HG03066 (cell line): ENCODE measurements at regions not wholly inside any gene's neighbourhood (a gene's known extent, or its start where the extent isn't known, plus 50 kb on each side); places are given as distances from the start of the nearest gene placed in this dataset.

ENCODE experiments used
- ATAC-seq: cut with Tn5 transposase; IDR thresholded peaks from one replicate; pipeline ENCODE4 v1.9.1; 2021; ENCODE audit warnings: low read depth; ENCODE audit not compliant: unreplicated experiment

DNA sequence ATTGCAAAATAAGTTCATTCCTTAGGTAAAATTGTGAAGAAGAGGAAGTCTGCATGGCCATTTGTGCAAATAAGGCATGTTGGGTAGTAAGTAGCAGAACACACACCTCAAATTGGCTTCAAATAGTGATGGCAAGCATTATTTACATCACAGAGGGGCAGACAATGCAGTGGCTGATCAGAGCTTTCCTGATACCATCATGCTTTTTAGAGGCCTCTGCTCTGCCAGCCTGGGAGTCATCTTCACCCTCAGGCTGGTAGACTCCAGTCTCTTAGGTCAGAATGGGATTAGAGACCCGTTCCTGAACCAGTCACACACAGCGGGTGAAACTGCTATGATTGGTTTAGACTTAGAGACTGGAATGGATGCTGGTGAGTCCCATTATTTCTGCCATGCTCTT, 396.0 kb upstream of the MCTP2 start:
- ATAC-seq, result no peak

DNA sequence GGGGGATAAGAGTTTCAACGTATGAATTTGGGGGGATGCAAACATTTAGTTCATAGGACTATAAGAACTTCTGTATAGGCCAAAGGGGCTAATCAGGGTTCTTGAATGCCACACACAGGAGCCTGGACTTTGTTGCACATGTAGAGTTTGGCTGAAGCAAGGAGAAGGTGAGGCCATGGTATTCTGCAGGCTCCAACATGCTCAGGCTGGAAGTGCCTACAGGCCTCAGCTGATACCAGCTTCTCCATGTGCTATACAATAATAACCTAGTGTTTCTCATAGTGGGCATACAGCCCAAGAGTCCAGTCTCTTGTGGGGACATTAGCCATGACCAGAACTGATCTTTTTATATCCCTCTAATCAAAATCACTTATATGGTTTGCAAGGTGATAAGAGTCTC, 399.7 kb upstream of the MCTP2 start:
- ATAC-seq, result no peak

DNA sequence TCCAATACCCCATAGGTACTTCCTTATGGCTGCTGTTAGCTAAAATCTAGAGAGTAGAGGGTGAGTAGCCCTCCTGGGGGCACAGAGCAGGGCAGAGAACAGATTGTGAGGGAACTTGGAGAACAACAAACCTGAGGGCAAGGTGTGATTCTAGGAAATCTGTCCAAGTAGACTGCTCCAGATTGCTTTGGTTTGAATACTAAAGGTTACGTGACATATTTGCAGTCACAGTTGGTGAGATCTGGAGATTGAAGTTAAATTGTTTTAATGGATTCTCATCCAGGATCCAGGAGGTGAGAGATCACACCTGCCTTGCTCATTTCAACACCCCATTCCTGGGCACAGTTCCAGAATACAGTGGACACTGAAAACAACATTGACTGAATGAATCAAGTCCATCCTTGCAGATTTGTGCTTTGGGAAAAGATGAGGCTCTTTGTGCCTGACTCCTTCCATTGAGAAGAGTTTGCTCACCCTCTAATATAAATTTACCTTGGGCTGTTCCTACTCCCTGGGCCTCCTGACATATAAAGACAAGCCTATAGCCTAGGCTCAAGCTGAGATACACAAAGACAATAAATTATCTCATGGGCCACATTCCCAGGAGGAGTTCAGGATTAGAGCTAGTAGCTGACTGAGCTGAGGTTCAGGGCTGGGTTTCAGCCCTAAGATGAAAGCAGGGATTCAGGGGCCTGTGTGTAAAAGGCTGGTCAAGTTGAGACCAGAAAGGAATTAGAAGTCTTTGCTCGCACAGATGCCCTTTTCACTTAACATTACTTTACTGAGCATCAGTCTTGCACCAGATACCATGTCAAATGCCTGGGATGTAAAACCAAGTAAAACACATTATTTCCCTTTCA, 400.9 kb upstream of the MCTP2 start:
- no peak for ATAC-seq

DNA sequence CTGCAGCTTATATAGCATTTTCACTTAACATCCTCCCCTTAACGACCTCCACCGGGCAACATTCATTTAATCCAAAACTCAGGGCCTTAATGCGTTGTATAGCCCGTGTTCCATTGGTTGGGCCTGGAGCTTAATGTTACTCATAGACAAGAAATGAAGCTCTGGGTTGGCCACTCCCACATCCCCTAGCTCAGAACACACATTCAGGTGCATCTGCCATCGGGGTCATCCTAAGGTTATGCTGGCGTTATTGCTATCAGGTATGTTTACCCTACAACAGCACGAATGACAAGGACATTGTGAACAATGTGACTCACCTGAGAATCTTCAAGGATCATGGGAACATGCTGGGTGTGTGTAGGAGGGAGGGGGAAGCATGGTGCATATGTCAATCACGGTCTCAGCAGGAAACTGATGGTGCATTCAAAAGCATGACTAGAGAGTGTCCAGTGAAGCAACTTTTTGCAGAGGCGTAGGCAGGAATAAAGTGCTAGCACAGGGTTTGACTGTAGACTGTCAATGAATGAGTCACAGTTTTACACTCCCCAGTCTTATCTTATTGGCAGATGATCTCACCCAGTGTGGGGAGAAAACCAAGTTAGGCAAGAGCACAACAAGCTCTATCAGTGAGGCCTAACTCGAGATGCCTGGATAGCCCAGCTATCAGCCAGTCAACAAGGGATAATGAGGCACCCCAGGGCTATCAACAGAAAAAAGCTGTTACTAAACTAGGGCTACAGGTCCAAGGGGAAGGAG, 402.1 kb upstream of the MCTP2 start:
- ATAC-seq, result no peak

DNA sequence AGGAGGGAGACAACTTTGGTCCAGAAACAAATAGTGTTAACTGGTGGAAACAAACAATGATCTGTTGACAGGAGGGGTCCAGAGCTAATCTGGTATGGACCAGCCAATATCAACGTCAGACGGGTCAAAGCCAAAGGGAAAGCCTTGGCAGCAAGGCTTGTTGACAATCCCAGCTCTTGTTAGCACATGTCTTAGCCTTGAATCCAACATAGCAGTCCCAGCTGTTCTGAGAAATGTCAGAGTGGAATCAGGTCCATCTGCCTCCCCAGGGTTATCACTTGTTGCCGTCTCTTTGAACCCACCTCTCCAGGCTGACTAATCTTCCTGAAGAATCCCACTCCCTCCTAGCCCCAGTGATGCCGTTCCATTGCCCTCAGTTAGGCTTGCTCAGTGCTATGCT, 404.6 kb upstream of the MCTP2 start:
- no peak for ATAC-seq

DNA sequence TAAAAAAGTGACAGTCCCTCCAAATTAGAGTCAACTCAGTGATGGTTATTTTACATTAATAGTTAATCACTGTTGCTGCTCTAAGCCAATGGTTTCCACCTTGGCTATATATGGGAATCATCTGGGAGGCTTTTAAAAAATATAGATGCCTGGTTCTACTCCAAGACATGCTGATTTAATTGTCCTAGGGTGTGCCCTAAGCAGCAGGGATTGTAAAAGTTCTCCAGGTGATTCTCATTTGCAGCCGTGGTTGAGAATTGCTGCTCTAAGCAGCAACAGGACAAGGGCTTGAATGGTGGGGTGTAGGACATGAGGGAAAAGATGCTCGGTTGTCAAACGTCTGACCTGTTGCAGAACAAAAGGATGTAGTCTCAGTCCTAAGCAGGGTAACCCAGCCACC, 405.1 kb upstream of the MCTP2 start:
- no peak for ATAC-seq

DNA sequence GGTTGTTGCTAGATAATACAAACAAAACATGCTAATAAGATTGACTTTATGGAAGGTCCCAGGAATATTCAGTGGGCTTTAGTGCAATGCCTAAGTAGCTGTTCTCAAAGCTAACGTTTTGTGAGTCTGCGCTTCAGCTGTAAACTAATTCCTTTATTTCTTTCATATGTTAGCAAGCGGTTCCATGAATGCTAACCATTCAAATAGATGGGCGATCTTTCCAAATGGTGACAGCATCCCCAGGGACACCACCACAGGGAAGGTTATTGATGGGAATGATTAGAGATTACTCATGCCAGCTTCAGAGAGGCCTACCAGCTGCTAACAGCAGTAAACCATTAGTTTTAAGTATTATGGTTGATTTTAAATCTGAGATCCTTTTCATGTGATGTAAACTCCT, 405.7 kb upstream of the MCTP2 start:
- no peak for ATAC-seq

DNA sequence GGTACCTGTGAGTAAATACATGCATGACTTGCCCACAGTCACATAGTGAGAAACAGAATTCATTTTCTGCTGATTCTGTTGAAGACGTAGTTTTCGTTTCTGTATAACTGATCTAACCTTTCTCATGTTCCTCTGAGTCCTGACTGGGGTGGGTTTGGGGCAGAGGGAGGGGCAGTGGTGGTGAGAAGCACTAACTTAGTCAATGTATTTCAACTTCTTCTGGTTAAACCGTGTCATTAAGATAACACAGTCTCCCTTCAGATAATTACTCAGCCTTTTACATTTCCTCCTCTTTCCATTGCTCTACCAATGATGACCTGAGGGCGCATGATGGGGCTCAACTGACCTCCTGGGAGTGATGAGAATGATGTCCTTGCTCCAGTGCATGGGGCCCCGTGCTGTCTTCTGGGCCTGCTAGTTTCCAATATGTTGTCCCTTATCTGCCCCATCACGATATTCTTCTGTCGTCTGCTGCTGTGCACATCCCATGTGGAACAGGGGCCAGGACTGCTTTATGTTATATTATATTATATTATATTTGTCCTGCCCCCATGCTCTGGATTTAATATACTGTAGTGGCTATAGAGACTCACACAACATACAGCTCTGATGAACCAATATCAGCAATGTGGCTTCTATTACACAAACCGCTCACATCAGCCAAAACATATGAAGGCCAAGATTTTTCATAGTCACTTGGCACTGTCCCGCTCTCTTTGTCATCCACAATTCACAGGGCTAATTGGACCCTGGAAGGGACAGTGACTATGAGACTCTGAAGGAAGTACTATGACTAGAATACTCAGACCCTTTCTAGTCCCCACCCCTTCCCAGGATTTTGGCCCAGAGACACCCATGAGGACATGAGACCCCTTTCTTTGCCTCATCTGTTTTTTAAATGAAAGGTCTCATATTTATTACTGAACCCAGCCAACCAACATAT, 407.1 kb upstream of the MCTP2 start:
- no peak for ATAC-seq

DNA sequence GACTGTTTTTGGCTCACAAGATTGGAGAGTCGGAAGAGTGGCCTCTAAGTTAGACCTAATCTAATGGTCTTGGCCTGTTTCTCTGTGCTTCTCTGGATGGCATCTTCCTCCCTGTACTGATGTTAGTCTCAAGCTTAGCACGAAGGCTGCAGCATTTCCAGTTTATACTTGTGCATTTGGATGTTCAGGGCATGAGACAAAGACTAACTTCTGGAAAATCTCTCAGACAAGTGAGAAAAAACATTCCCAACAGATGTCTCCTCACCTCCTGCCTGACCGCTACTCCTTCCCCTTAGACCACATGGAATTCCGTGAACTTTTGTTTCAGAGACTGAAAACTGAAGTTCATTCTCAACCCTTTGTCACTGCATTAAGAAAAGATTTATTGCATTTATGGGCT, 410.8 kb upstream of the MCTP2 start:
- no peak for ATAC-seq

DNA sequence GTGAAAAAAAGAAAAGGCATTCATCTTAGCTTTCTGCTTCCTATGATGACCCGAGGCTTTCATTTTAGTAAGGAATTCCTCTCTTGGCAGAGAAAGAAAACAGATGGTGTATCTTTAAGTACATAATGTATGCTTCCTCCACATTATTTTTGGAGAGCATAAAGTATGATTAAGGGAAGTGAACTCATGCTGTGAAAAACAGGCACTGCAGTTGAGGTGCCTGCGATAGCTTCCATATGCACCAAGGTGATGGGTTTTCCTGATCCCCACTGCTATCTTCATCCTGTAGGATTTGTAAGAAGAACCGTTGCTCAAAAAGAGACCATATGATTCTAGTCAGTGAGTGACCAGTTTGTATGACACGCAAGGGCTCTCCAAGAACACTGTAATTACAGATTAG, 411.5 kb upstream of the MCTP2 start:
- no peak for ATAC-seq

DNA sequence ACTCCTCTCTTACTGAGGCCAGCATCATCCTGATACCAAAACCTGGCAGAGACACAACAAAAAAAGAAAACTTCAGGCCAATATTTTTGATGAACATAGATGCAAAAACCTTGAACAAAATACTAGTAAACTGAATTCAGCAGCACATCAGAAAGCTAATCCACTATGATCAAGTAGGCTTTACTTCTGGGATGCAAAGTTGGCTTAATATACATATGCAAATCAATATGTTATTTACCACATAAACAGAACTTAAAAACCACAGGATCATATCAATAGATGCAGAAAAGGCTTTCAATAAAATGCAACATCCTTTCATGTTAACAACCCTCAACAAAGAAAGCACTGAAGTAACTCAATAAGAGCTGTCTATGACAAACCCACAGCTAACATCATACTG, 414.5 kb upstream of the MCTP2 start:
- ATAC-seq, result no peak

DNA sequence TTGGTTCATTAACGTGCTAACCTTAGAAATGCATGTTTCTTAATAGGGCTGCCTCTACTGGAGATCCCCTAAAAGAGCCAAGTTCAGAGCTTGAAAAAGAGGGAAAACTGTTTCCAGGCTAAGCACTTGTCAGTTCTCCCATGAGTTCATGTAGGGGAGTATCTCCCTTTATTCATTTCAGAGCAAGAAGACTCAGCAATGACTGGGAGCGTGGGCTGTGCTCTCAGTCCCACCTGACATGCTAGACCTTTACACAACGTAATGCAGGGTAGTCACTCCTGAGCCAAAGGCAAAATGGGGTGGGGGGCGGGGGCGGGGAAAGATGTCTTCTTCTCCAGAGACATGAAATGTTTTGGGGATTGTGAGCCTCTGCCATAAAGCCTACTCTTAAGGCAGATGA, 420.1 kb upstream of the MCTP2 start:
- no peak for ATAC-seq

DNA sequence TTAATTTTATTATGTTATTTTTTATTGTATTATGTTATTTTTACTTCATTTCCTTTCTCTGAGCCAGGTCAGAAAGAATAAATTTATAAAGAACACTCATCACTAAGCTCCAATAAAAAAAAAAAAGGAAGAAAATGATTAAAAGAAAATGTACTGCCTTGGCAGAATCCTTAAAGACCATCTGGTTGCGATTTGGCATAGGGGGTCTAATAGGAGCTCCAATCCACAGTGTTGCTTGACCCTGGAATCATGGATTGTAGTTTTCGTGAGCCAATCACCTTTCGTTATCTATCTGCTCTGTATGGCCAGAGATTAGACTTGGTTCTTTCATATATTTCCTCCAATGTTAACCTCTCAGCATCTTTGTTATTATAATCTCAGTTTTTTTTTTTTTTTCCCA, 421.8 kb upstream of the MCTP2 start:
- no peak for ATAC-seq

DNA sequence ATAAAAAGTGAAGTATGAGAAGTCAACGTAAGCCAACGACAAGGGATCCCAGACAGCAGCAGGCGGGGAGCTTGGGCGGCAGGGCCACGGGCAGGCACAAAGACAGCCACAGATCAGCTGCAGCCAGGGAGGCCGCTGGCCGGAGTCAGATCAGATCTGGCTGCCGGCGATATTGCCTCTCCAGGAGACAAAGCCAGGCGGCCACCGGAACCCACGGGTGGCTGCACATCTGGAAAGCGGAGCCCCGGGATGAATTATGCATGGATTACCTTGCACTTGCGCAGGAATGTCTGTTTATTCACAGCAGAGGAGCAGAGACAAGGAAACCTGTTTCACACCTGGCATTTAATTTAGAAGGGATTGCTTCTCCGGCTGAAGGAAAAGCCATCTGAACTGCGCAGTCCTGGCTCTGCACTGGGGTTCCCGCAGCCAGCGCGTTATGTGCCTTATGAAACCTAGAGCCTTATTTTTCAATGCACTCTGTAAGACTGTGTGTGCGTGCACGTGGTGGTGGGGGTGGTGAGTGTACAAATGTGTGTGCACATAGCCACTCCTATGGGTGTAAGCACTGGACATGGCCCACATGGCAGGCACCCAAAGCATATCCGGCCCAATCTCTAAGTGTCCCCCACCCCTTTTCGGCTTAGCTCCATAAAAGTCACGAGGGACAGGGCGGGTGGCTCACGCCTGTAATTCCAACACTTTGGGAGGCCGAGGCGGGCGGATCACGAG, 427.8 kb upstream of the MCTP2 start:
- no peak for ATAC-seq

DNA sequence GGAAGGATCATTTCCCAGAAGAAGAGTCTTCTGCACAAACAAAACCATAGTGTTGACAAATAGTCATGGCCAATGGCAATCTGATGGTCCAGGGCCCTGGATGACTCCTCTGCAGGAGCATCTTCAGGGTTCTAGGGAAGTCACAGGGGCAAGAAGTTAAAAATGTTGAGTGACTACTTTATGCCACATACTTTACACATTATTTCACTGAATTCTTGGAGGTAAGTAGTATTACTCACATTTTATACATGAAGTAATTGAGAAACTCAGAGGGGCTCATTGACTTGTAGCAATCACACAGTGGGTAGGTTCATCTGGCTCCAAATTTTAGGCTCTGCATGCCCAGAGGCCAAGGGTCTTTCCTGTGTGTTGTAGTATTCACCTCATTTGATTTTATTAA, 430.2 kb upstream of the MCTP2 start:
- ATAC-seq, result no peak

DNA sequence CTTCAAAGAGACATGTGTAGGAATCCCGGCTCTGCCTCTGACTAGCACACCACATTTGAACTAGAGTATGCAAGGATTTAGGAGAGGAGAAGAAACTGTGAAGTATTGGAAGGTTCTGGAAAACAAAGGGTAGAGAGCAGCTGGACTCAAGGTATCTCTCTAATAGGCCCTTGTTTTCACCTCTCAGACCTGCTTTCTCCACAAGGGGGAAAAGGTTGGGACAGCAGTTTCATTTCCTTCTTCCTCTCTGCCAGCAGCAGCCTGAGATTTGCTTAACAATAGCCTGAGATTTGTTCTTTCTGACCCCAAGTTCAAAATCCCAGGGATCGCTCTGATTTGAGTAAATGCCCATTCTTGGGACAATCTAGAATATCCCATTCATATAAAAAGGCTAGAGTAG, 430.6 kb upstream of the MCTP2 start:
- no peak for ATAC-seq

DNA sequence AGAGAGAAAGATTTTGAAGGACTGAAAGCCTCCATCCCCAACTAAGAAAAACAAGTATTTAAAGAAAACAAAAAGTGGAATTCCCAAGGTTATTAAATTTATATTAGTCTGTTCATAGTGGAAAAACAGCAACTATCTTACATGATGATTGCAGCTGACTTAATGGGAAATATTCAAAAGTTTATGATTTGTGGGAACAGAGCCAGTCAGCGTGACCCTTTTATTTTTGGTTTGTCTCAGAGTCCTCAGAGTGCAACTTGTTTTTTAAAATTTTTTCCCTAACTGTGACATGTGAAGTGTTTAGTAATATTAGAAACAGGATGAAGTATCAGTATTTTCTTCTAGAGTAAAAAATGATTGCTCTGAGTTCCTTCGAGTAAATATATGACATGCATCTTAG, 441.9 kb upstream of the MCTP2 start:
- no peak for ATAC-seq

DNA sequence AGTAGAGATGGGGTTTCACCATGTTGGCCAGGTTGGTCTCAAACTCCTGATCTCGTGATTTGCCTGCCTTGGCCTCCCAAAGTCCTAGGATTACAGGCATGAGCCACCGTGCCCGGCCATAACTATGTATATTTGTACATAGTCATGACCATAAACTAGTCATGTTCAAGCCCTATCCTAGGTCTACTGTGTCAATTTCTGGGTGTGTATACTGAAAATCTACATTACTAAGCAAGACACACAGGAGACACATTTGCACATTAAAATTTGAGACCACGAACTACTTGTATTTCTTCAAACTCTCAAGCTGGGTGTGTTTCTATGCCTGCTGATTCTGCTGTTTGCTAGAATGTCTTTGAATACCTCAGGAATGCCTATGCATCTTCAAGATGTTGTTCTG, 451.3 kb upstream of the MCTP2 start:
- no peak for ATAC-seq

DNA sequence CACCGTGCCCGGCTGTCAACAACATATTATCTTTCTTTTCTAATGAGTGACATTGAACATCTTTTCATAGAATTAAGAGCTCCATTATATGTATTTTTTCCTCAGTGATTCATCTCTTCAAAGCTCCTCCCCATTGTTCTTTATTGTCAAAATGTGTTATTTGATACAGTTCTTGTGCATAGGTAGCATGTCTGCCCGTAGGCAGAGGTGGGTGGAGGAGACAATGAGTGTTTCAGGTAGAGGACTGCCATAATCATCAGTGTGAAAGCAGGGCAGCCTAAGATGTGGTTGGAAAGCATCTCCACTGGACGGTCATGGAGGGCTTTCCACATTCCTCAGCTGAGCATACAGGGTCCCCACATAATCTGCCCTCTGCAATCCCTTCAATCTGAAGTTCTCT, 452.0 kb upstream of the MCTP2 start:
- no peak for ATAC-seq
